Bronchial epithelial cell (primary cell): ENCODE measurements at regions not wholly inside any gene's neighbourhood (a gene's known extent, or its start where the extent isn't known, plus 50 kb on each side); places are given as distances from the start of the nearest gene placed in this dataset.

ENCODE experiments used
- DNase-seq: peaks from one replicate; pipeline ENCODE4 v3.0.0-alpha.2; 2010; ENCODE audit warnings: low read depth
- FAIRE-seq: peaks from 2 replicates; lab custom pipeline; 2011; peaks lifted over from hg19 to GRCh38; lab: Jason Lieb, UNC
- H3K27me3 ChIP-seq: 2 replicates; pipeline ENCODE4 v1.5.1; 2011; ENCODE audit warnings: low read length; ENCODE audit not compliant: control insufficient read depth, insufficient read depth
- H3K36me3 ChIP-seq: 2 replicates; pipeline ENCODE4 v1.5.1; 2011; ENCODE audit warnings: low read length; ENCODE audit not compliant: control insufficient read depth, insufficient read depth
- H3K4me3 ChIP-seq: 2 replicates; pipeline ENCODE4 v1.5.1; 2011; ENCODE audit warnings: mild to moderate bottlenecking, low read depth, low read length, control low read depth
- CTCF ChIP-seq: IDR thresholded peaks from 2 replicates; pipeline ENCODE4 v1.5.1; 2011; ENCODE audit warnings: mild to moderate bottlenecking, moderate library complexity, low read length, control low read depth, inconsistent platforms; ENCODE audit not compliant: insufficient read depth, severe bottlenecking

- TF ChIP-seq CTCF, result no peak
- no peaks in the 10 kb centered on the region for H3K36me3 ChIP-seq
- FAIRE-seq, result peak; percentile 68
- no peak for DNase-seq
- H3K4me3 ChIP-seq, result no peak overlapping the region
- no peaks in the 10 kb centered on the region for H3K27me3 ChIP-seq
These were observed 303.6 kb upstream of the DACH1 start for GRCh38 chr13:72170571-72170970.

- FAIRE-seq (no peak), DNase-seq (no peak)
- Histone ChIP-seq H3K4me3 (no peak overlapping the region), H3K27me3 (no peaks in the 10 kb centered on the region), H3K36me3 (no peaks in the 10 kb centered on the region)
- no peak for TF ChIP-seq CTCF
These were observed 301.3 kb upstream of the DACH1 start for GRCh38 chr13:72168126-72168855.

GRCh38 chr13:72166102-72166650 lies 299.2 kb upstream of the DACH1 start:
- Histone ChIP-seq H3K4me3 (no peak overlapping the region), H3K36me3 (no peaks in the 10 kb centered on the region), H3K27me3 (no peaks in the 10 kb centered on the region)
- no peak for FAIRE-seq
- DNase-seq, result peak; percentile 69
- no peak for TF ChIP-seq CTCF

- no peaks in the 10 kb centered on the region for H3K27me3 ChIP-seq
- FAIRE-seq (no peak), DNase-seq (no peak)
- no peaks in the 10 kb centered on the region for H3K36me3 ChIP-seq
- no peak for TF ChIP-seq CTCF
- H3K4me3 ChIP-seq, result no peak overlapping the region
These were observed 298.3 kb upstream of the DACH1 start for GRCh38 chr13:72165276-72165675.

- DNase-seq (no peak), FAIRE-seq (no peak)
- no peak for TF ChIP-seq CTCF
- Histone ChIP-seq H3K27me3 (no peaks in the 10 kb centered on the region), H3K36me3 (no peaks in the 10 kb centered on the region), H3K4me3 (no peak overlapping the region)
These were observed 297.8 kb upstream of the DACH1 start for GRCh38 chr13:72164811-72165210.
